ENCODE measurements at regions not wholly inside any gene's neighbourhood (a gene's known extent, or its start where the extent isn't known, plus 50 kb on each side); places are given as distances from the start of the nearest gene placed in this dataset.
A peak's percentile ranks its signal among the peaks of the same experiment; 100 is the strongest.

- Histone ChIP-seq H3K36me3 (ENCODE audit: control insufficient read depth in 2 of 4, insufficient read depth in 4 of 4, low read length in 3 of 4) (peaks cover 0 to 14% (median 6%) of the 10 kb centered on the region in 4 experiments; a peak in 5 of 8 replicates), H3K18ac (ENCODE audit: extremely low read depth, low read length) (peak overlapping the region; percentile 51; the same call in 1 of the 2 replicates), H4K5ac (ENCODE audit: insufficient read length, low read depth, low read length) (peak overlapping the region; percentile 30), H2BK120ac (replicated peaks; ENCODE audit: low read depth, low read length) (peak overlapping the region; percentile 40), H3K14ac (ENCODE audit: insufficient read length) (no peak overlapping the region), H3K27me3 (replicated peaks in 1 of 4; ENCODE audit: control insufficient read depth in 3 of 4, extremely low read depth in 1 of 4, insufficient read depth in 3 of 4, low read length in 3 of 4) (no peaks in the 10 kb centered on the region), H4K20me1 (replicated peaks in 1 of 2; ENCODE audit: control insufficient read depth in 1 of 2, insufficient read depth in 2 of 2, low read length in 2 of 2) (no peaks in the 10 kb centered on the region), H3K4me1 (replicated peaks in 1 of 4; ENCODE audit: control insufficient read depth in 3 of 4, insufficient read depth in 4 of 4, low read length in 3 of 4) (peaks cover 0 to 26% (median 21%) of the 10 kb centered on the region in 4 experiments), H3K4ac (replicated peaks; ENCODE audit: insufficient read length, low read depth, low read length) (no peak overlapping the region), H3K4me2 (ENCODE audit: insufficient read depth in 1 of 2, low read depth in 2 of 2, low read length in 2 of 2) (peak overlapping the region; percentile 35 to 66; a peak in 3 of 4 replicates), H2BK20ac (ENCODE audit: low read length) (no peak overlapping the region), H3K23me2 (ENCODE audit: low read depth, low read length) (no peaks in the 10 kb centered on the region), H3K27ac (ENCODE audit: low read depth, low read length) (0 out of 2 replicates have a peak overlapping the region, but pooled peaks have one; percentile 46), H3K4me3 (ENCODE audit: extremely low read depth in 1 of 4, insufficient read depth in 2 of 4, low read depth in 3 of 4, low read length in 4 of 4) (peak overlapping the region in 1 of 4 experiments; percentile 13; a peak in 1 of 8 replicates), H3K9ac (replicated peaks in 1 of 4; ENCODE audit: extremely low read depth in 1 of 4, low read depth in 3 of 4, low read length in 3 of 4) (no peak overlapping the region), H2BK12ac (ENCODE audit: low read depth, low read length) (no peak overlapping the region), H3K9me3 (ENCODE audit: insufficient read depth in 2 of 2, low read depth in 1 of 2, low read length in 1 of 2) (no peaks in the 10 kb centered on the region), H4K91ac (replicated peaks; ENCODE audit: insufficient read length, low read length) (no peak overlapping the region), H2AK5ac (ENCODE audit: low read depth, low read length) (no peak overlapping the region), H3K56ac (replicated peaks; ENCODE audit: insufficient read length, low read depth, low read length) (no peak overlapping the region), H2BK15ac (ENCODE audit: low read length) (no peak overlapping the region), H2AFZ (ENCODE audit: low read length) (no peak overlapping the region), H2BK5ac (ENCODE audit: low read depth, low read length) (peak overlapping the region; percentile 94; the same call in 1 of the 2 replicates), H4K8ac (ENCODE audit: extremely low read depth, insufficient read depth, low read length) (no peak overlapping the region), H3K79me1 (ENCODE audit: low read depth, low read length) (no peaks in the 10 kb centered on the region), H3K79me2 (ENCODE audit: control insufficient read depth in 1 of 2, insufficient read depth in 2 of 2, low read length in 2 of 2) (no peaks in the 10 kb centered on the region), H3K23ac (ENCODE audit: insufficient read length) (no peak overlapping the region)
- ChIA-PET CTCF (ENCODE audit: partially characterized antibody) (interaction anchor here (1.3 kb wide), 1 partner anchor 113 kb away, joined by 3 read pairs; no protein-coding TSS in a partner anchor), POLR2A (ENCODE audit: partially characterized antibody) (interaction anchor here (0.6 kb wide), 1 partner anchor 96 kb away, joined by 5 read pairs; no protein-coding TSS in a partner anchor)
- FAIRE-seq = no peak
- no peak for DNase-seq (ENCODE audit: low read depth in 1 of 2, low spot score in 2 of 2)
- 49% methylated on average over 2 of the region's 2 CpGs; no CpG with 5 or more reads in 1 of the 2 experiments for WGBS, 2 experiments (ENCODE audit: extremely low coverage in 1 of 2, insufficient coverage in 1 of 2, insufficient read length in 1 of 2, insufficient replicate concordance in 2 of 2, low coverage in 1 of 2, low lambda C conversion rate in 2 of 2, missing lambda C conversion rate in 1 of 2)
- TF ChIP-seq YY1 (IDR thresholded peaks at IDR 0.05; ENCODE audit: low read depth, low read length) = no peak
- TF ChIP-seq TAF1 (IDR thresholded peaks at IDR 0.05; ENCODE audit: low read depth, low read length) = no peak
- no peak for TF ChIP-seq HDAC6 (IDR thresholded peaks at IDR 0.05; ENCODE audit: low read depth, low read length)
- TF ChIP-seq SRF (IDR thresholded peaks at IDR 0.05; ENCODE audit: low read depth, low read length) = no peak
- TF ChIP-seq MAX (IDR thresholded peaks at IDR 0.05) = no peak
- TF ChIP-seq RBBP5 (IDR thresholded peaks at IDR 0.05; ENCODE audit: borderline replicate concordance, low read depth, low read length) = no peak
These were observed 113.0 kb upstream of the DMRT1 start for GRCh38 chr9:728535-728934.

Measured in H1 (cell line).